Mesodermal cell (in vitro differentiated cells): ENCODE measurements at regions not wholly inside any gene's neighbourhood (a gene's known extent, or its start where the extent isn't known, plus 50 kb on each side); places are given as distances from the start of the nearest gene placed in this dataset.

Experiments used
- H3K27ac ChIP-seq: 2 replicates; pipeline ENCODE4 v1.7.0; 2013; ENCODE audit warnings: mild to moderate bottlenecking, low read depth, low read length, moderate library complexity; ENCODE audit not compliant: severe bottlenecking
- H3K36me3 ChIP-seq: 2 replicates; pipeline ENCODE4 v1.7.1; 2013; ENCODE audit warnings: mild to moderate bottlenecking, low read length, moderate library complexity; ENCODE audit not compliant: control insufficient read depth, insufficient read depth
- H3K4me1 ChIP-seq: one replicate; pipeline ENCODE4 v1.7.1; 2013; ENCODE audit warnings: mild to moderate bottlenecking, low read length; ENCODE audit not compliant: insufficient read depth, control insufficient read depth, poor library complexity, severe bottlenecking
- H3K4me3 ChIP-seq: 2 replicates; pipeline ENCODE4 v1.7.0; 2013; ENCODE audit warnings: low read length, control low read depth, mild to moderate bottlenecking; ENCODE audit not compliant: insufficient read depth, poor library complexity, severe bottlenecking; ENCODE audit errors: extremely low read depth
- H3K9me3 ChIP-seq: 2 replicates; pipeline ENCODE4 v1.7.1; 2013; ENCODE audit warnings: mild to moderate bottlenecking, low read length, moderate library complexity; ENCODE audit not compliant: control insufficient read depth
- WGBS, 2 experiments: methylation state at CpG; one replicate each; pipeline ENCODE4 v1.1.5; 2013; ENCODE audit warnings: missing lambda C conversion rate in 2 of 2; ENCODE audit not compliant: insufficient coverage in 2 of 2; 5-methylcytosine and 5-hydroxymethylcytosine counted together

GRCh38 chr11:106384429-106384828 is 307.0 kb downstream of the AASDHPPT start:
- Histone ChIP-seq H3K9me3 (peaks cover 8% of the 10 kb centered on the region), H3K4me1 (peaks cover 9% of the 10 kb centered on the region), H3K4me3 (no peak overlapping the region), H3K27ac (no peak overlapping the region), H3K36me3 (no peaks in the 10 kb centered on the region)
- 80 to 96% methylated on average over 2 of the region's 2 CpGs for WGBS, 2 experiments

- no peak overlapping the region for H3K4me3 ChIP-seq
- peaks cover 17% of the 10 kb centered on the region for H3K4me1 ChIP-seq
- no peaks in the 10 kb centered on the region for H3K36me3 ChIP-seq
- WGBS, 2 experiments = 60% methylated on average over 1 of the region's 2 CpGs; no CpG with 5 or more reads in 1 of the 2 experiments
- no peak overlapping the region for H3K27ac ChIP-seq
- peaks cover 8% of the 10 kb centered on the region for H3K9me3 ChIP-seq
Observed at GRCh38 chr11:106386519-106386918, 309.1 kb downstream of the AASDHPPT start.

- Histone ChIP-seq H3K27ac (peak overlapping the region; percentile 86), H3K4me1 (peaks cover 18% of the 10 kb centered on the region), H3K4me3 (no peak overlapping the region), H3K9me3 (peaks cover 11% of the 10 kb centered on the region), H3K36me3 (no peaks in the 10 kb centered on the region)
Observed at GRCh38 chr11:106389101-106389500, 311.6 kb downstream of the AASDHPPT start.

- H3K27ac ChIP-seq = peak overlapping the region; percentile 86
- peaks cover 18% of the 10 kb centered on the region for H3K9me3 ChIP-seq
- H3K4me3 ChIP-seq = no peak overlapping the region
- no peaks in the 10 kb centered on the region for H3K36me3 ChIP-seq
- peaks cover 18% of the 10 kb centered on the region for H3K4me1 ChIP-seq
- 78 to 87% methylated on average over 3 of the region's 3 CpGs for WGBS, 2 experiments
Observed at GRCh38 chr11:106390078-106390477, 312.6 kb downstream of the AASDHPPT start.

GRCh38 chr11:106391771-106392420 is 314.4 kb downstream of the AASDHPPT start:
- no CpG with 5 or more reads among the region's 2 CpGs for WGBS, 2 experiments
- Histone ChIP-seq H3K9me3 (peaks cover 11% of the 10 kb centered on the region), H3K27ac (no peak overlapping the region), H3K4me1 (peaks cover 18% of the 10 kb centered on the region), H3K4me3 (no peak overlapping the region), H3K36me3 (no peaks in the 10 kb centered on the region)

GRCh38 chr11:106395716-106396349 is 318.4 kb downstream of the AASDHPPT start:
- 92 to 100% methylated on average over 2 to 3 of the region's 10 CpGs for WGBS, 2 experiments
- Histone ChIP-seq H3K4me3 (no peak overlapping the region), H3K4me1 (peaks cover 20% of the 10 kb centered on the region), H3K27ac (no peak overlapping the region), H3K36me3 (no peaks in the 10 kb centered on the region), H3K9me3 (peaks cover 10% of the 10 kb centered on the region)

- Histone ChIP-seq H3K4me3 (no peak overlapping the region), H3K27ac (no peak overlapping the region), H3K4me1 (peaks cover 16% of the 10 kb centered on the region), H3K9me3 (peaks cover 10% of the 10 kb centered on the region), H3K36me3 (no peaks in the 10 kb centered on the region)
- 87 to 92% methylated on average over 7 to 8 of the region's 9 CpGs for WGBS, 2 experiments
Observed at GRCh38 chr11:106397787-106398501, 320.5 kb downstream of the AASDHPPT start.

GRCh38 chr11:106398502-106399075 is 321.1 kb downstream of the AASDHPPT start:
- H3K36me3 ChIP-seq = no peaks in the 10 kb centered on the region
- peaks cover 10% of the 10 kb centered on the region for H3K9me3 ChIP-seq
- whole genome bisulfite sequencing, 2 experiments = 91 to 92% methylated on average over 3 to 4 of the region's 5 CpGs
- peaks cover 13% of the 10 kb centered on the region for H3K4me1 ChIP-seq
- no peak overlapping the region for H3K27ac ChIP-seq
- H3K4me3 ChIP-seq = no peak overlapping the region

GRCh38 chr11:106399076-106399511 is 321.6 kb downstream of the AASDHPPT start:
- WGBS, 2 experiments = 100% methylated on average over 1 of the region's 3 CpGs; no CpG with 5 or more reads in 1 of the 2 experiments
- no peak overlapping the region for H3K27ac ChIP-seq

GRCh38 chr11:106399624-106400023 is 322.2 kb downstream of the AASDHPPT start:
- 87 to 95% methylated on average over 3 of the region's 4 CpGs for WGBS, 2 experiments
- Histone ChIP-seq H3K9me3 (peaks cover 4% of the 10 kb centered on the region), H3K27ac (no peak overlapping the region), H3K4me3 (no peak overlapping the region), H3K36me3 (no peaks in the 10 kb centered on the region), H3K4me1 (peaks cover 11% of the 10 kb centered on the region)

More at GRCh38 chr11:106399076-106399511, 321.6 kb downstream of the AASDHPPT start:
- peaks cover 7% of the 10 kb centered on the region for H3K9me3 ChIP-seq
- H3K4me1 ChIP-seq = peaks cover 11% of the 10 kb centered on the region
- H3K4me3 ChIP-seq = no peak overlapping the region
- H3K36me3 ChIP-seq = no peaks in the 10 kb centered on the region
